ENCODE measurements at regions not wholly inside any gene's neighbourhood (a gene's known extent, or its start where the extent isn't known, plus 50 kb on each side); places are given as distances from the start of the nearest gene placed in this dataset.
"Not testable (repeated sequence)": the region's sequence is repeated elsewhere in the genome, so short reads cannot be mapped to it uniquely, and the experiment has no call there.

DNA sequence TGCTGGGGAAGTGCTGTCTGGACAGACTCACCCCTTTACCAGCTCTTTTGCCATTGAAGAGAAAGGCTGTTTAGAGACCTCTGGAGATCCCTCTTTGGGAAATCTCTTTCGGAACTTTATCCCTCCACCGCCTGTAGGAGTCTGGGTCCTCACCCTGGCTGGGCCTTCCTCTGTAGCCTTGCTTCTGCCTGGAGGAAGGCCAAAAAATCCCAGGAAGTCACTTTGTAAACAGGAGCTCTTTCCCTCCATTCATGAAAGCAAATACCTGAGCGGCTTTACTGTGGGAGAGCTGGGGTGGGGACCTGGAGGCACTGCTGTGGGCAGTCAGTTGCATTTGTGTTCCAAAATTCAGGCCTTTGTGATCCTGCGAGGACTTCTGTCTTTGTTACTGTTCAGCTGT lies 126.2 kb downstream of the KLF6 start:
- DNase-seq = no peak

DNA sequence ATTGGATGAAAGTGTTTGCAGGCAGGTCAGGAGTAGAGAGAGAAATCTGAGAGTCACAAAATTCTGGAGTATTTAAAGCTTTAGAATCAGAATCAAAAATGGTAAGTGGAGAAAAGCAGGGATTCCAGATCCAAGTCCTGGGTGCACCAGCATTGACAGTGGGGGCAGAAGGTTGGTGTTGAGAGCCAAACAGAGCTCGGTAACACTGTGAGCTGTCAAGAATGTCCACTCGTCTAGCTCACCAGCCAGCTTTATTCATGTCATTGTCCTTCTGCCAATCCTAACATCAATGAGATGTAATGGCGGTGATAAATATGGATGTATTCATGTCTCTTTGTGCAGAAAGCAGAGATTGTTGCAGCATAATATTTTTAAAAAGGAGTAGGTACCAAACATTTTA lies 128.8 kb downstream of the KLF6 start:
- DNase-seq = no peak

DNA sequence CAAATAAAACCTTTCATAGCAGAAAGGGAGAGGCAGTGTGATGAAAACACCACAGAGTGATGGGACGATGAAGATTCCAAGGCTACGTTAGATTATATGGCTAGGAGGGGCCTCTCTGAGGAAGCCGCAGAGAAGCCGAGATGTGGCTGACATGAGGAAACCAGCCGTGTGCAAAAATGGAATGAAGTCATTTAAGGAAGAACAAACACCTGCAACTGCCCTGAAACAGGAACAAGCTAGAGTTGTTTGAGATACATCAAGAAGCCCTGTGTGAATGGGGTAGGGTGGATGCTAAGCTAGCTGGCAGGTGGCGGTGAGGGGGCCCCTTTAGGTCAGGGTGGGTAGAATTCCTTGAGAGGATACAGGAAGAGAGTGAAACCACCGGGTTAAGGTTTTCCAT lies 129.5 kb downstream of the KLF6 start:
- peak; percentile 36 for DNase-seq

DNA sequence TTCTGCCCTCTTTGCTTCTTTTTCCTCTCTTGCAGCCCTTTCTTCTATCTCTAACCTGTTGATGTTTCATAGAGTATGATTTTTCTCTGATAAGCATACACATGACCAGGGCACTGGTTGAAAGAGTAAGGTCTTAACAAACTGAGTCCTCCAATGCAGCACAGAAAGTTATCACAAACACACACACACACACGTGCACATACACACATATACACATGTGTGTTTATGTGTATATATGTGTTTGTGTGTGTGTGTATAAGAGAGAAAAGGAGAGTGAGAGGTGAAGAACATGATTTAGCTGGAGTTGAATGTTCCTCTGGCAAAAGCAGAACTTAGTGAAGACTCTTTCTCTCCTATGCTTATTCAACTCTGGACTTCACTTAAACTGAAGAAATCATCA lies 130.0 kb downstream of the KLF6 start:
- no peak for DNase-seq

DNA sequence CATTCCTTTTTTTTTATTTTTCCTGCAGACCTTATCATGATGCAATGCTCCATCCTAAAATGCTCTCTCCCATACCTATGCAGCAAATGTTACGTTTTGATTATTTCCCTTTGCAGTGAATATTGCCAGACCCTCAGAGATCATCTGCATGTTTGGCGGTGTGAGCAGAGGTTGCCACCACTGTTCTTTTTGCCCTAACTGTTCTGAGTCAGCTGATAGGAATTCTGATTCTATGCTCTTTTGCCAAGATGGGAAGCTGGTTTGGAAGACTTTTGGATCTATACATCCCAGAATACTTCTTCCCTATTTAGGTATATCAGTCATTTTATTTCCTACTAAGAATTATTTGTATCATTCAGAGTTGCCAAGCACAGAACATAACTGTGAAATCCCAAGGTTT lies 130.5 kb downstream of the KLF6 start:
- DNase-seq = no peak

DNA sequence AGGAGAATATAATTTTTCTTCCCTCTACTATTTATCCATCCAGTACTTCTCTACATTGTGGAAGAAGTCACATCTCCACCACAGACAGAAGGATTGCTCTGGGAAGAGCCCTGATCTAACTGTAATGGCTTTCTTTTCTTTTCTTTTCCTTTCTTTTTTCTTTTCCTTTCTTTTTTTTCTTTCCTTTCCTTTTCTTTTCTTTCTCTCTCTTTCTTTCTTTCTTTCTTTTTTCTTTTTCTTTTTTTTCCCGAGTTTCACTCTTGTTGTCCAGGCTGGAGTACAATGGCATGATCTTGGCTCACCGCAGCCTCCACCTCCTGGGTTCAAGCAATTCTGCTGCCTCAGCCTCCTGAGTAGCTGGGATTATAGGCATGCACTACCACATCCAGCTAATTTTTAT lies 131.7 kb downstream of the KLF6 start:
- DNase-seq = not testable (repeated sequence)

DNA sequence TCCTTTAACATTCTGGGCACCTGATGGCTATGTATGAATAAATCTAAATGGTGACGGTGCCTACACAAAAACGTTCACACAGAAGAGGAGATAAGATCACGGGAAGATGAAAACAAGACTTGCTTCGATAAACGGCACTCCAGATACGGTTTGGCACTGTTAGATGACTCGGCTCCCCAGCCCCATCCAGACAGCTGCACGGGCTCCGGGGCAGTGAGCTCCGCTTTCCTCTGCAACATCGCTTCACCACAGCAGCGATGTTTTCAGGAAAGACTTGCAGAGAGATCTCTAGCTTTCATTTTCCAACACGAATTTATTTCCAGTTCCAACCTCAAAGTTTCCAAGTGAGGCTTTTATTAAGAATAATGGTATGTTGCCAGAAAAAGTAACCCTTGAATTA lies 132.1 kb downstream of the KLF6 start:
- DNase-seq = no peak

DNA sequence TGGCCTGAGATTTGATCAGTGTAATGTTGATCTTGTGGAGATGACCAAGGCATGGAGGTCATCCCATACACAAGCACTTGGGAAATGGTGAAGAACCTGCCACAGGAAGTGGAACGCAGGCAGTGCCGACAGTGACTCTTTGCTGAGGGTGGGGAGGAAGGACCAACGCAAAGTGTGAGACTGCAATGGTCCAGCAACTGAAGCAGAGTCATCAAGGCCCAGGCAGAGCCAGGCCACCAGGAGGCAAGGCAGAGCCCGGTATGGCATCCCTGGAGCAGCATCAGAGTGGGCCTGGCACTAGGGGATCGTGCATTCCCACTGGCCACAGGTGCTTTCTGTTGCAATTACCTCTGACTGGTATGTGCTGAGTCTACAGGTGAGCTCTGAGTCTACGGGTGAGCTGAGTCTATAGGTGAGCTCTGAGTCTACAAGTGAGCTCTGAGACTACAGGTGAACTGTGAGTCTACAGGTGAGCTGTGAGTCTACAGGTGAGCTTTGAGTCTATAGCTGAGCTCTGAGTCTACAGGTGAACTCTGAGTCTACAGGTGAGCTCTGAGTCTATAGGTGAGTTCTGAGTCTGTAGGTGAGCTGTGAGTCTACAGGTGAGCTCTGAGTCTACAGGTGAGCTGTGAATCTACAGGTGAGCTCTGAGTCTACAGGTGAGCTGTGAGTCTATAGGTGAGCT lies 132.9 kb downstream of the KLF6 start:
- no peak for DNase-seq

DNA sequence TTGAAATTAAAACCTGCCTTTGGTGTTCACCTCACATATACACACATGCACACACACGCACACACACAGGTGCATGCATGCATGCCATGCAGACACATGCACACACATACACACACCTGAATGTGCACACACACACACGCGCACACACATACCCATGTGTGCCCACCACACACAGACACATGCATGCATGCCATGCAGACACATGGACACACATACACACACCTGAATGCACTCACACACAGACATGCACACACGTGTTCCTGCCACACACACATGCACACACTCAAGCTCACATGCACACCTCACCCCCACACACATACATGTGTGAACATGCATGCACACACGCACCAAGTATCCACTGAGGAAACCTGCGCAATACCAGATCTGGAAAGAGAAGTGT lies 136.4 kb downstream of the KLF6 start:
- no peak for DNase-seq

DNA sequence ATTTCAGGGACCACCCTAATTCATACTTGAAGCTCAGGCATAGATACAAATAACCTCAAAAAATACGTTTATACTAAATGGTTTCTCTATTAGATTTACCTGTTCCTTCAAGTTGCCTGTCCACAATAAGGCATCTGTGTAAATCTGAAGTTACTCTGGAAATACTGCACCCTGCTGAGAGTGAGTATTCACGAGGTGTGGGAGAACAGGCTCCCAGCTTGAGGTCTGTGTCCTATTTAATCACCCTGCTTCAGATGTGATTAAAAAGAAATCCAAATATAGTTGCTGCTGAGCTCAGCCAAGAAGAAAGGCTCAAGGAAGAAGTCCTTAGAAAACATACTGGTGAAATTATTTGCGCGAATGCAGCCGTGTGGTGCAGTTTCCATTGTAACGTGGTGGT lies 136.8 kb downstream of the KLF6 start:
- no peak for DNase-seq

DNA sequence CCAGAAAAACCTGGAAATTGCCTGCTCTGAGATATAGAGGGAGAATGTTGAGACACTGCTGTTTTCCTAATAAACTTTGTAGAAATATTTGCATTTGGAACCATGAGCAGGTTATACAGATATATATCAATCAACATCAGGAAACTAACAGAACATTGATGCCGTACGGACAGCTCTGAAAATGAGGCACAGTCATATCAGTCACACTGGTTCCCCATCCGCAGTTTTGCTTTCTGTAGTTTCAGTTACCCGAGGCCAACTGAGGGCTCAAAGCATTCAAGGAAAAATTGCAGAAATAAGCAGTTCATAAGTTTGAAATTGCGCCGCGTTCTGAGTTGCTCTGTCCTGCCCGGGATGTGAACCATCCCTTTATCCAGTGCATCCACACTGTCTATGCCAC lies 137.9 kb downstream of the KLF6 start:
- no peak for DNase-seq

DNA sequence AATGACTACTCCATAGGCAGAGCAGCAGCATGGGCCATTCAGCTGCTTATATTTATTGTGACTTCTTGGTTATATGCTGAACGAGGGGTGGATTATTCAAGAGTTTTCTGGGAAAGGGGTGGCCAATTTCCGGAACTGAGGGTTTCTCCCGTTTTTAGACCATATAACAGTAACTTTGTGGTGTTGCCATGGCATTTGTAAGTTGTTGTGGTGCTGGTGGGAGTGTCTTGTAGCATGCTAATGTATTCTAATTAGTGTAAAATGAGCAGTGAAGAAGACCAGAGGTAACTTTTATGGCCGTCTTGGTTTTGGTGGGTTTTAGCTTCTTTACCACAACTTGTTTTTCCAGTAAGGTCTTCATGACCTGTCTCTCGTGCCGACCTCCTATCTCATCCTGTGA lies 139.6 kb downstream of the KLF6 start:
- DNase-seq = no peak

DNA sequence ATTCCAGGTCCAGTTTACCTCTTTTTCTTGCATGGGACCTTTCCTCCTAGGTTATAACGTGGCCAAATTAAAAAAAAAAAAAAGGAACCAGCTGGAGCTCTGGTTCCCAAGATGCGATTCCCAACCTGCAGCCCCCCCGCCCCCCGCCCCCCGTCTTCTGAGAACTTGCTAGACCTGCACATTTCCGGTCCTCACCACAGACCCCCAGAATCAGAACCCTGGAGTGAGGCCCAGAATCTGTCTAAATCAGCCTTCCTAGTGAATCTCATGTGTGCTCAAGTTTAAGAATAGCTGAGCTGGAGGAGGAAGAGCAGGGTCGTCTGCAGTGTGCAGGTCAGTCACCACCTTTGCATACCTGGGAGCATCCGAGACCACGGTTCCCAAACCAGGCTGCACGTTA lies 144.2 kb downstream of the KLF6 start:
- no peak for DNase-seq

DNA sequence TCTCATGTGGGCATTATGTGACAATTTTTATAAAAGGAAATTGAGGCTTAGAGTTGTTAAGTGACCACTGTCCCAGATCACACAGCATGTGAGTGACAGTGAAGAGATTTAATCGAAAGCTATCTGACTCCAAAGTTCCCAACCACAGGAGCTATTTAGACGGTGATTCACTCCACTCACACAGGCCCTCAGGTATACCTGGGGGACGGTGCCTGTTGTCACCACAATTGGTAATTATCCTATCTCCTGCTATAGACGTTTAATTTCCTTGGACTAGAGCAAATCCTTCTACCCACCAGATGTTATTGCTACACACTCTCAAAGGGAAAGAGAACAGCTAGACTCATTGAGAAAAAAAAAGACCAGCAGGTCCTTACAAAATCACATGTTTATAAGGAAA lies 145.5 kb downstream of the KLF6 start:
- DNase-seq = no peak

DNA sequence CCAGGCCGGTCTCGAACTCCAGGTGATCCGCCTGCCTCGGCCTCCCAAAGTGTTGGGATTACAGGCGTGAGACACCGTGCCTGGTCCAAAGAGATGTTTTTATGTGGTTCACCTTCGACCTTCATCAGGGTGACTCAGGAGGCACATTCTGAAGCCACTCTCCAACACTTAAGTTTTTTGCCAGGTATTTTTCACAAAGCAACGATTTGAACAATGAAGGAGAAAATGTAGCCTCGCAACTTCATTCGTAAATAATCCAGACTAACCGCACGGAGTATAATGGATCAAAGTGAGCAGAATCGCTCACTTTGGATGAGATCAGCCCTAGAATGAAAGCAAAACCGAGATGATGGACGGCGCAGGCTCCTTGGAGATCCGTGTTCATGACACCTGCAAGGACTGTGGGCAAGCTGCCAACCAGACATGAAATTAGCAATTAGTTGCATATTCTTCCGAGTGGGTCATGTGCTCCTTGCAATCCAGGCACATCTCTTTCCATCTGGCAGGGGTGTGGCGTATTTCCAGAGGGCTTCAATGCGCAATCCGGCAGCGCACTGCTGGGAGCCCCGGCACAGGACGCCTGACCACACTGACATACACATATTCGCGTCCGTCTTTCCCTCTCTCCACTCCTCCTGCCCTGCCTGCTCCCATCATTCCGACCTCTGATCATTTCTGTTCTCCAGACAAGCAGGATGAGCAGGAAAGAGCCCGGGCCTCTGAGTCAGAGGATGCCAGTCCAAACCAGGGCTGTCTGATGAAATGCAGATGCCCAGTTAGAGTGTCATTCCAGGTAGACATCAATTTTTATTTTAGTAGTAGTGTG lies 148.4 kb downstream of the KLF6 start:
- DNase-seq = no peak

DNA sequence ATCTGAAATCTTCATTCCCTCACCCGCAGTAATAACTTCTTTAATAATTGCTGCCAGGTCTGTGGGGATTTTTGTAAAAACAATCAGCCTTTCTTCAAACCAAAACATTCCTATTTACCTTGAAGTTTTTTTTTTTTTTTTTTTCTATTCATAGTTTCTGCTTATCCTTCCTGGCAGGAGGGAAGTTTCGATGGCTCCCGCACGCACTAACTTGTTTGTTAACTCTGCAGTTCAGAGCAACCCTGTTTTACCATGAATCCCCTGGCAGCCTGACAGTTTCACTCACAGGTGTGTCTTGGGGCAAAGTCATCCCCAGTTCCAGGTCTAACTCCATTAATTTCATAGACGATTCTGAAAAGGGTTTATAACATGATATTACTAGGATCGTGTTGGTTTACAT lies 149.3 kb downstream of the KLF6 start:
- DNase-seq = no peak

DNA sequence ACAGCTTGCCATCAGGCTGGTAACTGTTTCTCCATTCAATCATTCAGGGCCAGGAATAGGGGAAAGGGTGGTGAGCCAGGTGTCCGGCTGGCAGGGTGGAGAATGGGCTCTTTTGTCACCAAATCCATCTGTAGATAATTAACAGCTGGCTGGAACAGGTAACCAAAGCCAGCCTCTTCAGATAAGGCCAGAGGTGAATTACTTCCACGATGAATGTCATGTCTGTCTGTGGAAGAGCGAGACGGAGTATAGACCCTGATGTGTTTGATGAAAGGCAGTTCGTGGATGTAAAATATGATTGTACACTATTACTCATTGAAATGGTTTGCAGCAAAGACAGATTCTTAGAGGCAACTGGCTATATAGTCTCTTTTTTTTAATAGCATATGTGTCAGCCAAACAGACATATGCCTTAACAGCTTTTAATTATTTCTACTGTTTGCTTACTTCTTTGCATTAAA lies 149.8 kb downstream of the KLF6 start:
- no peak for DNase-seq

DNA sequence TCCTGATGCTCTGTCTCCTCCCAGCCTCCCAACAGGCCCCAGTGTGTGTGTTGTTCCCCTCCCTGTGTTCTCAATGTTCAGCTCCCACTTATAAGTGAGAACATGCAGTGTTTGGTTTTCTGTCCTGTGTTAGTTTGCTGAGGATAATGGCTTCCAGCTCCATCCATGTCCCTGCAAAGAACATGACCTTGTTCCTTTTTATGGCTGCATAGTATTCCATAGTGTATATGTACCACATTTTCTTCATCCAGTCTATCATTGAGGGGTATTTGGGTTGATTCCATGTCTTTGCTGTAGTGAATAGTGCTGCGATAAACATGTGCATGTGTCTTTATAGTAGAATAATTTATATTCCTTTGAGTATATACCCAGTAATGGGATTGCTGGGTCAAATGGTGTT lies 150.4 kb downstream of the KLF6 start:
- not testable (repeated sequence) for DNase-seq

DNA sequence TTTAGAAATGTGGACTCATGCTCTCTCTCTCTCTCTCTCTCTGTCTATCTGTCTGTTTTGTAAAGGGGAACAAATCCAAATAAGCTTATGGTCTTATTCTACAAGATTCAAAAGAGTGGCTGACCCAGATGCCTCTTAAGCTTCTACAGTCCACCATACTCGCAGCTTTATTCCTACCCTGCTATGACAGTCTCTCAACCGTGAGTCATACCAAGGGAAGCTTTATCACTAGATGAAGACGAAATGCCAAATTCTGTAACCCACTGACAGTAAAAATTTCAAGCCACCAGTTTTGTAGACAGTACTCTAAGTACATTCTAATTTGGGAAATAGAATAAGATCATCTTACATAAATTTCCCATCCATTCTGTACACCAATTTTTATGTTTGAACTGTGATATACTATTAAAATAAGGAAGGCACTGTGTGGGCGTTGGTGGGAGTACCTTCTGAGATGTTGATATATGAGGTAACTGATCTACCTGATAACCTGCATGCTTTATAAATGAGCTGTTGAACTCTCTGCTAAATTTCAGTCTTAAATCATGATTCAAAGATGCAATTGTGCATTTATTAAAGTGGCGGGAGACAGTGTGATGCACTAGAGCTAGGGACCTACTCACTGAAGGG lies 153.2 kb downstream of the KLF6 start:
- DNase-seq = no peak

DNA sequence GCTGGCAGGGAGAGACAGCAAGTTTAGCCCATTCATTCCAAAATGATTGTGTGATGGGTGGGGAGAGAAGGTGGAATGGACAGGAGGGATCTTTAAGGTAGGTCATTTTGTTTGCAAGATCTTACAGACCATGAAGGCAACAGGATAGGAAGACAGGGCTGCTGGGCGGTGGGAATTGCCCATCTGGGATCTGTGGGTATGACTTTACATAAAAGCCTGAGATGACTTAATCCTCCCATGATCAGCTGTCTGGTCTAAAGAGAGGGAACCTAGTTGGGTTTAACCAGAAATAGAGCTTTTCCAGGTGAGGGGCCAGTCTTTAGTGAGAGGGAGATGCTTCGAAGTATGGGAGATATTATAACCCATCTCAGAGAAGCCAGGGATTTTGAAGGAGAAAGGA lies 153.7 kb downstream of the KLF6 start:
- no peak for DNase-seq

DNA sequence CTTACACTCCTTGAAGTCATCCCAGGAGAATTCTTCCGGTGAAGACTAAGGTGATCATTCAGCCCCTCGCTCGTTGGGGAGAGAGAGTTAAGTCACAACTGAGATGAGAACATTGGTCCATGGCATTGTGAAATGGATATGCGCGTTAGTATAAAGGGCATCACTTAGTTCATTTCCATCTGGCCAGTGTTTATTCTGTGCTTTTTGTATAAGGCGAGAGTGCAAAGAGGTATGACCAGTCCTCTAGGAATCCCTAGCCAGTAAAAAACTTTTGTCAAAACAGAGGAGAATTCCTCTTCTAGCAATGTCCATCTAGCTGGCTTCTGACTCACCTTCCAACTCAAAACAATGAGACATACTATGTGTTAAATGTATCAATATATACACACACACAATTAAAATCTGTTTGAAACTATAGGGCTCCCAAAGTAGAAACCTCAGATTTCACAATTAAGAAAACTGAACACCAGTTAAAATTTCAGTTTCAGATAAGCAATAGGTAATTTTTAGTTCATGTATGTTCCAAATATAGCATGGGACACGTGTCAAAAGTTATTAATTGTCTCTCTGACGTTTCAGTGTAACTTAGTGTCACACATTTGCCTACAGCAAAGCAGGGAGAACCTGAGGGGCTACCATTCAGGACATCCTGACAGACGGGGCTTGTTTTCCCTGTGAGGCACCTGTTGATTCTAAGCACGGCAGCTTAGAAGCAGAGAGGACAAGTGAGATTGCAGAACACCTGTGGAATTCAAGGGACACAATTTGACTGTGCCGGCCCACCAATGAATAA lies 158.9 kb downstream of the KLF6 start:
- no peak for DNase-seq

DNA sequence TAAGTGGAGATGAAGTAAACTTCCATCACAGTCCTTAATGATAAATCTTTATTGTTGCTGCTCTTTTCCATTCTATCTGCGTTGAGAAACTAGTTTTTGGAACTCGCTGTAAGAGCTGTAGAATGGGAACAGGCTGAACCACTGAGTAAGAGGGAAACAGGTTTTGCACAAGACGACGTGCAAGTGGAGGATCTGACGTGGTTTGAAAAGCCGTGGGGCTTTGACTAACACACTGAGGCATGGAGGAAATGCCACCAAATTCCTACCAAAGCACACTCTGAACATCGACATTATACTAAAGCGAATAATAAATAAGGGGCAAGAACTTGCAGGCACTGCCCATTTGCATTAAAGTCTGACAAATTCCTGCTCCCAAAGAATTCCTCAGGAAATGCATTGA lies 160.6 kb downstream of the KLF6 start:
- no peak for DNase-seq

DNA sequence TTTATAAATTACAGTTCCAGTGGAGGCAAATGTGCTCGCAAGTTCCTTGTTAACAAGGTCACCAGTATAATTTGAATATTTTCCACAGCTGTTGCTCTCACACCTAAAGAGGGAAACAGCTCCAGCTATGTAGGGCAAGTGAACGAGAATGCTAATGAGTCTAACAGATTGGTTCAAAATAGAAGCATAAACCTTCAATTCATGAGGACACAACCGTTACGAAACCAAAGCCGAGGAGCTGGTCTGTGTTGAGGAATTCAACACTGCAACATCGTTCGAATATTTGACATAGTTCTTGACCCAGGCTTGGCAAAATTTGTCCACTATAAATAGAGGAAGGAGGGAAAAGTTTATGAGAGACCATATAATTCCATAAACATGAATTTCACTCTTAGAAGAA lies 161.3 kb downstream of the KLF6 start:
- DNase-seq = no peak

All from GF-D8 (cell line).